Activated T-cell treated with anti-CD3 and anti-CD28 coated beads for 1 hour (primary cell): ENCODE measurements at regions not wholly inside any gene's neighbourhood (a gene's known extent, or its start where the extent isn't known, plus 50 kb on each side); places are given as distances from the start of the nearest gene placed in this dataset.

ENCODE experiments used
- DNase-seq: peaks from one replicate; pipeline ENCODE4 v3.0.0-alpha.2; 2020; ENCODE audit warnings: low read depth

GRCh38 chr2:238635647-238636051 is 208.9 kb downstream of the ASB1 start:
- DNase-seq, result no peak

- no peak for DNase-seq
Observed at GRCh38 chr2:238636269-238637073, 209.7 kb downstream of the ASB1 start.

DNA sequence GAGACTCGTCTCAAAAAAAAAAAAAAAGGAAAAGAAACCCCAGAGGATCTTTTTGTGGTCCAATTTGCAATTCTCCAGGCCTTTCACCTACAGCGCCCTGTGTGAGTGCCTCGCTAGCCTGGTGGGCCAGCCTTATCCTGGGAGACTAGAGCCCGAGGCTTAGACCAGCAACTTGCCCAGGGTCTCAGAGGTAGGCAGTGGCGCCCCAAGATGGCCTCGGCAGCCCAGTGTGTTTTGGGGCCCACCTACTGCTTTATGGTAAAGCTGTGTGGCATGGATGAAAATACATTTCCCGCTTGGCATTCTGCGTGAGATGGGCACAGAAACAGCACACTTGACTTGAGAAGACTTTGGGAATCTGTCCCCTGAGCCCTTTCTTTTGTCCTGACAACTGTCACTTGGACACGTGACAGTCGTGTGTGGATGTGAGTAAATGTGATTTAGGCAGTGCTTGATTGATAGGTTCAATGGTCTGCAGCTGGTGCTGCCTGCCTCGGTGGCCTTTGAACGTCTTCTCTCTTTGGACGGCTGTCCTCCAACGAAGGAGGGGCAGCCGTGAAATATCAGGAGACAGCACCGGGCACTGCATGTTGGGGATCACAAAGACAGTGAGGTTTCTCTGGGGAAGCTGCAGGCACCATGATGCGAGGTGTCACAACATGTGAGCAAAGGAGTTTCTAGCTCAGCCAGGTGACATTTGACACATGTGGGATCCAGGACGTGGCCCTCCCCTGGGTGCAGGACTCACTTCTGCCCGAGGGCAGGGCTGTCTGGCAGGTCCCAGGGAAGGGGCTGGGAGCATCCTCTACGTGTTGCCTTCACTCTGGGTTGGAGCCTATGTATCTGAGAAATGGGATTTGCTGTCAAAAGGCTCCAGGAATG is 209.5 kb upstream of the TWIST2 start:
- no peak for DNase-seq

DNA sequence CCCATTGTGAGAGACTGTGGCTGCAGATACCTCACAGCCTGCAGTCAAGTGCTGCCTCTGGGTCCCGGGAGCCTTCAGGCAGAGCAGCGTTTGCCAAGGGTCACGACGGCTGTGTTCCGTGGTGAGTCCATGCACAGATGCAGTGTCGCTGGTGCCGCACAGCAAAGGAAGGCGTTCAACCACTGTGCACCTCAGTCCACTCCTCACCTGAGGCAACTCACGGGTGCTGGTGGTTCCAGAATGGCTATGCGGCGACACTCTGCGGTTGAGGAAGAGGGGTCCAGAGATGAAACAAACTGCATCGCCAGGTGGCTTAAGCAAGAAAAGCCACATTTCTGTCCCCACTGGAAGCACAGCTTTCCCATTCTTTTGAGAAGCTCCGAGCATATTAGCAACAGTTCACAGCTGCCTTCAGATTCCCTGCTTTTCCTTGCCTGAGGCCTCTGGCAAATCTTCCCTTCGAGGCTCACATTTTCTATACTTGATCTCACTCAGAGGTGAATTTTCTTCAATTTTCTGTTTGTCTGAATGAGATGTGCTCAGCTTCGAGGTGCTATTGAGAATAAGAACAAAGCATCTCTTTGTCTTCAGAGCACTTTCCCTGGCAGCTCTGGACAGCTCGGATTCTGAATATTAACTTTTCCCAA is 208.8 kb upstream of the TWIST2 start:
- DNase-seq, result no peak

DNA sequence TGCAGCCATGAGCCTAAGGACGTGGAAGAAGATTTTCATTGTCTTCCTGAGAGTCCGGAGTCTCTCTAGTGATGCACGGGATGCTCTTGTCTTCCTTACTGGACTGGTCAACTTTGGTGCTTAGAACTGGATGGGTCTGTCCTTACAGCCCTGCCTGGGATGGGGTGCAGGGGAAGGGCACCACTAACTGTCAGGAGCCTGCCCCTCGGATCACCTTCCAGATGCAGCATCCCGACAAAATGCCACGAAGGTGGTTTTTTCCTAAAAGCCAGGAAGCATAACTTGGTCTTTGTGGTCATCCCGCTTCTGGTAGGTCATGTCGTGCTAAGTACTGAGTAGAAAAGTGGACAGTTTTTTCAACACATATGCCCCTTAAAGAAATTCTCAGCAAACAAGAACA is 207.4 kb upstream of the TWIST2 start:
- DNase-seq, result no peak

DNA sequence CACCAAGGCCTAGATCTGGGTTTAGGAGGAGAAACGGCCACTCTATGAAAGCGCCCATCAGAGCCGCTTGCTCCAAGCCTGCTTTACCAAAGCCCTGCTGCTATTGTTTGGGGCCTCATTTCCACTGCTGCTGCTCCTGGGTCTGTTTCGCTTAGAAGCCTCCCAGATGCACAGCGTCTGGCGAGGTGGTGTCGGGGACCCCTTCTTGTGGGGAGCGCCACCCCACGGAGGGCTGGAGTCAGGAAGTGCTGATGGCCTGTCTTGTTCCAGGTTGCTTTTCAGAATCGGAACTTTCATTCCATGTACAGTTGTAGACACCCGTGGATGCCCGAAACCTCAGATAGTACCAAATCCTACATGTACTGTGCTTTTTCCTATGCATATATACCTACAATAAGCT is 204.9 kb upstream of the TWIST2 start:
- no peak for DNase-seq

GRCh38 chr2:238643400-238643907 is 204.4 kb upstream of the TWIST2 start:
- DNase-seq, result no peak

DNA sequence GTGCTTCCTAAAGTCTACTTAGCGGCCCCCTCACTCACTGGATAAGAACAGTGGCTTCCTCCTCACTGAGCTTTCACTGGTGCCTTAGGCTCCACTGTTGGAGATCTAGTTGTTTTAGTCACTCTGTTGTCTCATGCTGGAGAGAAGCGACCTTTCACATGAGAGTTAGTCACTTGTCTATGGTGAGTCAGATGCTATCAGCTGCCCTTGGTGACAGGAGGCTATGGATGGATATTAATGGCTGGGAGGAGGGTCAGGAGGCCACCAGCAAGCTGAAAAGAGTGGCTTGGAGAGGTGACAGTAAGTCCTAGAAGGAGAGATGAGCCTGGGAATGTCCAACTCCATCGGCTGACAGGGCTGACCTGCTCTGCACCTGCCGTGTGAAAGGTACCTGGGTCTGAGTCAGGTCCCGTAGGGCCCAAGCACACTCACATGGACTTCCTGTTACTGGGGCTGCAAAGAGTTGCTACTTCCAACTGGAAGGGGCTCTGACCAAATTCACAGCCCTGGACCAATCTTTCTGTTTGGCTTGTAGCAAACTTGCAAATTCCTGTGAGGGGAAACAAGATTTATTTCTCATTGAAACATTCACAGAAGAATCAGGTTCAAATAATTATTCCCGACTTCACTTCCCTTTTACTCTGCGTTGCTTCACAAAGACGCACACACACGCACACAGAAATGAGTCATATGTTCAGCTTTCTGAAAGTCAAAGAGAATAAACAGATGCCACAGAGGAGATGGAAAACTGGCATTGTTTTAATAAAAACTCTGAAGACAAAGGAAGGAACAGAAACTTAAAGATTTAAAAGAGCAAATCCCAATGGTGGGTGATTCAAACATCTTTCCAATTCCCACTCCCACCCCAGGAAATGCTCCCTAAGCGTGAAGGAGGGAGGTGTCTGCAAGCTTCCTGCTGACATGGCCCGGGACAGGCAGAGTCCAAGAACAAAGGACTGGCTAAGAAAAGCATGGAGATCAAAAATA is 203.5 kb upstream of the TWIST2 start:
- DNase-seq, result no peak

DNA sequence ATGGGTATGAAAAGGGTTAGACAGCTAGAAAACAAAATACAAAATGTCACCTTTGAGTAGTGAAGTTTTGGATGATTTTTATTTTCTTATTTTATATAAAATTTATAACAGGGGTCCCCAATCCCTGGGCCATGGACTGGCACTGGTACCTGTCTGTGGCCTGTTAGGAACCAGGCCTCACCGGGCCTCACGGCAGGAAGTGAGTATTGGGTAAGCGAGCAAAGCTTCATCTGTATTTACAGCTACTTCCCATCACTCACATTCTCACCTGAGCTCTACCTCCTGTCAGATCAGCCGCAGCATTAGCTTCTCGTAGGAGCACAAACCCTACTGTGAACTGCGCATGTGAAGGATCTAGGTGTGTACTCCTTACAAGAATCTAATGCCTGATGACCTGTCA is 202.8 kb upstream of the TWIST2 start:
- DNase-seq, result no peak

DNA sequence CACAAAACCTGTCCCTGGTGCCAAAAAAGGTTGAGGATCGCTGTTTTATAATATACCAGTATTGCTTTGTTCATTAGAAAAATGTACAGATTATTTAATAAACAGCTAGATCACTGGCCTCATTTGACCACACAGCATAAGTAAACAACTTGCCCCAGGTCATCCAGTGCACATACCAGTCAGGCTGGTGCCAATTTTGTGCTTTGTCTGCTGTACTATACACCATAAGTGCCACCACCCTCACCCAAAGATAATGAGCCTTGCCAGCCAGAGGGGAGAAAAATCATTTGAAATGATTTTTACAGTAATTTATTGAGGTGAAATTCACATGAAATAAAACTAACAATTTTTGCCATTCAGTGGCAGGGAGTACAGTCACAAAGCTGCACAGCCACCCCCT is 202.2 kb upstream of the TWIST2 start:
- DNase-seq, result no peak

- no peak for DNase-seq
Observed at GRCh38 chr2:238646281-238646680, 201.6 kb upstream of the TWIST2 start.

GRCh38 chr2:238646803-238647202 is 201.1 kb upstream of the TWIST2 start:
- DNase-seq, result no peak

GRCh38 chr2:238649123-238649522 is 198.8 kb upstream of the TWIST2 start:
- DNase-seq, result no peak

GRCh38 chr2:238649936-238650518 is 197.9 kb upstream of the TWIST2 start:
- no peak for DNase-seq

- no peak for DNase-seq
Observed at GRCh38 chr2:238650536-238650935, 197.3 kb upstream of the TWIST2 start.

GRCh38 chr2:238651306-238652052 is 196.4 kb upstream of the TWIST2 start:
- no peak for DNase-seq

DNA sequence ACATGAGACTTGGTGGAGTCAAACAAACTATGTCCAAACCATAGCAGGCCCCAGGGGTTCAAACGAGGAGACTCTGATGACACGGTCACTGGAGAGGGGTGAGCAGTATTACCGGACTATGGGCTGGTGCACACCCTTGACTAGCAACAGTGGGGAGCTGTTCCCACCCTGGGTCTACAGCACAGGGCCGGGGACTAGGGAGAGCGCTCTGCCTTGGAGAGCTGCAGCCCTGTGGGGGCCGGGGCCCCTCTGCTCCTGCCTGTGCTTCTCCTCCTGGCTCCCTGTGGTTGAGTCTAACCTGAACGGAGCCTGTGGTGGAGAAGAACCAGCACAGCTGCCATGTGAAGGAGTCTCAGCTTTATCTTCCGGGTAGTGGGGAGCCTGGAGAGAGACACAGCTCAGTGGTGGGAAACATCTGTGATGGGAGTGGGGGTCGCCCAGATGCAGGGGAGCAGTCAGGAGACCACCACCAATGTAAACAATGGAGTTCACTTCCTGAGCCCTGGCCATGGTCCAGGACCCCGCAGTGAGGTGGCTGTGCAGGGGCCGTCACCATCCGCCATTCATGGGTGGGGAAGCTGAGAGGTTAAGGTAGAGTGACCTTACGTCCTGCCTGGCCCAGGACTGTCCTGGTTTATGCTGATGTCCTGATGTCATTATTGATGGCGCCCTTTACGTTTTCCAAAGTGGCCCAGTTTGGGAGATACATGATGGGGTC is 195.7 kb upstream of the TWIST2 start:
- no peak for DNase-seq

GRCh38 chr2:238652771-238653157 is 195.1 kb upstream of the TWIST2 start:
- DNase-seq, result no peak

DNA sequence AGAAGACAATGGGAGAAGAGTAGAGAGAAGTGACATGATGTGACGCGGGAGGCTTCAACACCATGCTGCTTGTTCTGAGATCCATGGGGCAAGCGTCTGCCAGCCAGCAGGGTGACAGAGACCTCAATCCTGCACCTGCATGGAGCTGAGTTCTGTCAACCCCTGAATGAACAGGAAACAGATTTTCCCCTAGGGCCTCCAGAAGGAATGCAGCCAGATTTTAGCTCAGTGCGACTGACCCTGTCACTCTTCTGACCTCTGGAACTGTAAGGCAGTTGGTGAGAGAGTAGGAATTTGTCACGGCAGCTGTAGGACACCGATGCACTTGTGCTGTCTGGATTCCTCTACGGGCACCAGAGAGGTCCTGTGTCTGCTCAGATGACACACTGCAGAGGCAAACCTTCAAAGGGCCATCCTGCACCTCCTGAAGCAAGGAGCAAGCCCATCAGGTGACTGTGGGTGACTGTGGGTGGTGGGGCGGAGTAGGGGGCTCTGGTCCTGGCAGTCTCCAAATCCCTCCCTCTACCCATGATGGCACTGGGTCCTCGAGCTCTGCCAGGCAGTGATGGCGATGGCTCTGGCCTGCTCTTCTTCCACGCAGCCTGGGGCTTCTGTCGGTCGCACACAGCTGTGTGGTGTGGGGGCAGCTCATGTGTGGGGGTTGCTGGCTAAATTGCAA is 194.3 kb upstream of the TWIST2 start:
- DNase-seq, result no peak
